HG03520 (cell line): ENCODE measurements at regions not wholly inside any gene's neighbourhood (a gene's known extent, or its start where the extent isn't known, plus 50 kb on each side); places are given as distances from the start of the nearest gene placed in this dataset.
"Not testable (repeated sequence)": the region's sequence is repeated elsewhere in the genome, so short reads cannot be mapped to it uniquely, and the experiment has no call there.

ENCODE experiments used
- ATAC-seq: cut with Tn5 transposase; IDR thresholded peaks from one replicate; pipeline ENCODE4 v1.9.1; 2021; ENCODE audit warnings: mild to moderate bottlenecking, moderate library complexity; ENCODE audit not compliant: unreplicated experiment

GRCh38 chr10:28733245-28733644 is 55.9 kb downstream of the BAMBI start:
- no peak for ATAC-seq

- ATAC-seq = no peak
Measured at GRCh38 chr10:28733647-28734046, 56.3 kb downstream of the BAMBI start.

GRCh38 chr10:28734938-28735759 is 57.8 kb downstream of the BAMBI start:
- ATAC-seq = no peak

GRCh38 chr10:28737096-28737495 is 59.8 kb downstream of the BAMBI start:
- no peak for ATAC-seq

GRCh38 chr10:28738200-28738599 is 60.9 kb downstream of the BAMBI start:
- ATAC-seq = no peak

- ATAC-seq = no peak
Measured at GRCh38 chr10:28743576-28743975, 66.3 kb downstream of the BAMBI start.

- ATAC-seq = no peak
Measured at GRCh38 chr10:28744069-28744768, 66.9 kb downstream of the BAMBI start.

- no peak for ATAC-seq
Measured at GRCh38 chr10:28754930-28755718, 77.8 kb downstream of the BAMBI start.

GRCh38 chr10:28761084-28761846 is 83.9 kb downstream of the BAMBI start:
- no peak for ATAC-seq

- no peak for ATAC-seq
Measured at GRCh38 chr10:28763471-28764170, 86.3 kb downstream of the BAMBI start.

GRCh38 chr10:28765641-28766040 is 88.3 kb downstream of the BAMBI start:
- ATAC-seq = no peak

- no peak for ATAC-seq
Measured at GRCh38 chr10:28768227-28768626, 90.9 kb downstream of the BAMBI start.

- no peak for ATAC-seq
Measured at GRCh38 chr10:28769091-28769604, 91.8 kb downstream of the BAMBI start.

- not testable (repeated sequence) for ATAC-seq
Measured at GRCh38 chr10:28771580-28772090, 94.3 kb downstream of the BAMBI start.

- no peak for ATAC-seq
Measured at GRCh38 chr10:28774051-28774995, 97.0 kb downstream of the BAMBI start.

- ATAC-seq = no peak
Measured at GRCh38 chr10:28775773-28776172, 98.5 kb downstream of the BAMBI start.

GRCh38 chr10:28776519-28776918 is 99.2 kb downstream of the BAMBI start:
- ATAC-seq = no peak

GRCh38 chr10:28777911-28778310 is 100.6 kb downstream of the BAMBI start:
- no peak for ATAC-seq

- ATAC-seq = no peak
Measured at GRCh38 chr10:28778524-28778923, 101.2 kb downstream of the BAMBI start.
